ENCODE measurements at regions not wholly inside any gene's neighbourhood (a gene's known extent, or its start where the extent isn't known, plus 50 kb on each side); places are given as distances from the start of the nearest gene placed in this dataset.
"Not testable (repeated sequence)": the region's sequence is repeated elsewhere in the genome, so short reads cannot be mapped to it uniquely, and the experiment has no call there.

DNA sequence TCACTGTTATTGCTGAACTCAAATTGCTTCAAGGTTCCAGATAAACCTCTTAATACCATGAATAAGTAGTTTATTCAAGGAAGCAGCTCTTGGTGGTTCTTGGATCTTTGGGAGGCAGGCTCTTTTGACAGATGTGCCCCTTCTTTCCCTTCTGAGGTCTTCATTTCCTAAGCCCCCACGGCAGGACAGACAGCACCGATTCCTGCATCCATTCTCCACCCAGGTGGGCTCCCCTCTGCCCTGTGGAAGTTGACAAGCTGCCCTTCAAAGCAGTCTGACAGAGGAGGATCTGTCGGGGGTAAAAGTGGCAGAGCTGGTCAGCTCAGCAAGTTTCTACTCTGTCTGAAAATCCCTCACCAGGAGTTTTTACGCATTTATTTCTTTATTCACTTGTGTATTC is 605.3 kb upstream of the B3GAT1 start:
- H3K4me3 ChIP-seq (ENCODE audit: low read length) = no peak overlapping the region
- TF ChIP-seq, protein P1, sequence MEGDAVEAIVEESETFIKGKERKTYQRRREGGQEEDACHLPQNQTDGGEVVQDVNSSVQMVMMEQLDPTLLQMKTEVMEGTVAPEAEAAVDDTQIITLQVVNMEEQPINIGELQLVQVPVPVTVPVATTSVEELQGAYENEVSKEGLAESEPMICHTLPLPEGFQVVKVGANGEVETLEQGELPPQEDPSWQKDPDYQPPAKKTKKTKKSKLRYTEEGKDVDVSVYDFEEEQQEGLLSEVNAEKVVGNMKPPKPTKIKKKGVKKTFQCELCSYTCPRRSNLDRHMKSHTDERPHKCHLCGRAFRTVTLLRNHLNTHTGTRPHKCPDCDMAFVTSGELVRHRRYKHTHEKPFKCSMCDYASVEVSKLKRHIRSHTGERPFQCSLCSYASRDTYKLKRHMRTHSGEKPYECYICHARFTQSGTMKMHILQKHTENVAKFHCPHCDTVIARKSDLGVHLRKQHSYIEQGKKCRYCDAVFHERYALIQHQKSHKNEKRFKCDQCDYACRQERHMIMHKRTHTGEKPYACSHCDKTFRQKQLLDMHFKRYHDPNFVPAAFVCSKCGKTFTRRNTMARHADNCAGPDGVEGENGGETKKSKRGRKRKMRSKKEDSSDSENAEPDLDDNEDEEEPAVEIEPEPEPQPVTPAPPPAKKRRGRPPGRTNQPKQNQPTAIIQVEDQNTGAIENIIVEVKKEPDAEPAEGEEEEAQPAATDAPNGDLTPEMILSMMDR (conservative IDR thresholded peaks at IDR 0.05; ENCODE audit: low read depth, low read length) = no peak
- no peak for DNase-seq (ENCODE audit: low read depth)

DNA sequence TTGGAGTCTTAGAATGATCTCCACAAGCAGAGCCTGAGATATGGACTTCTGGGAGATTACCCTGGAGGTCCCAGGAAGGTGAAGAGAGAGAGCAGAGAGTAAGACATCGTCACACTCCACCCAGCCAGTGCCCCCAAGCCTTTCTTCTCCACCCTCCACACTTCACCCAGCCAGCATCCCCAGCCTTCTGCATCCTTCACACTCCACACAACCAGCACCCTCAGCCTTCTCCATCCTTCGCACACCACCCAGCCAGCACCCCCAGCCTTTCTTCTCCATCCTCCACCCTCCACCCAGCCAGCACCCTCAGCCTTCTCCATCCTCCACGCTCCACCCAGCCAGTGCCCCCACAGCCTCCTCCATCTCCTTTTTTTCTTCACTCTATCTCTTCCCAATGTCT is 603.9 kb upstream of the B3GAT1 start:
- TF ChIP-seq, protein P1 (conservative IDR thresholded peaks at IDR 0.05; ENCODE audit: low read depth, low read length) = no peak
- no peak overlapping the region for H3K4me3 ChIP-seq (ENCODE audit: low read length)
- no peak for DNase-seq (ENCODE audit: low read depth)

DNA sequence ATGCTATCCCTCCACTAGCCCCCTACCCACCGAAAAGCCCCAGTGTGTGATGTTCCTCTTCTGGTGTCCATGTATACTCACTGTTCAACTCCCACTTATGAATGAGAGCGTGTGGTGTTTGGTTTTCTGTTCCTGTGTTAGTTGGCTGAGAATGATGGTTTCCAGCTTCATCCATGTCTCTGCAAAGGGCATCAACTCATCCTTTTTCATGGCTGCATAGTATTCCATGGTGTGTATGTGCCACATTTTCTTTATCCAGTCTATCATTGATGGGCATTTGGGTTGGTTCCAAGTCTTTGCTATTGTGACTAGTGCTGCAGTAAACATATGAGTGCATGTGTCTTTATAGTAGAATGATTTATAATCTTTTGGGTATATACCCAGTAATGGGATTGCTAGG is 599.3 kb upstream of the B3GAT1 start:
- not testable (repeated sequence) for H3K4me3 ChIP-seq (ENCODE audit: low read length); DNase-seq (ENCODE audit: low read depth)

DNA sequence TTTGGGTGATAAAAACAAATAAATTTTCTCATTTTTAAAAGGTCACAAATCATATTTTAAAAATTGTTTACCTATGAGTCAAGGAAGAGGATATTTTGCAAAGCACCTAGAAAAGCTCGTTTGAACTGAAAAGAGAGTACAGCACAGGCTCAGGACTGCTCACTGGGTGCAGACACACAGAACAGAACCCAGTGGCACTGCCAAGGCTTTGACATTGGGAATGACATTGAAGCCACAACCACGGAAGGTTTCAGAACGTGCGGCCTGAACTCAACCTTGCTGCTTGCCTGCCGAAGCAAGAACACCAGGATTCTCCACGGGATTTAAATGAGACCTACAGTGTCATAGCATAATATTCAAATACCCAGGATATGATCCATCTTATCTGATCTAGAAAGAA is 597.1 kb upstream of the B3GAT1 start:
- H3K4me3 ChIP-seq (ENCODE audit: low read length) = no peak overlapping the region
- TF ChIP-seq, protein P1 (conservative IDR thresholded peaks at IDR 0.05; ENCODE audit: low read depth, low read length) = no peak
- DNase-seq (ENCODE audit: low read depth) = no peak

DNA sequence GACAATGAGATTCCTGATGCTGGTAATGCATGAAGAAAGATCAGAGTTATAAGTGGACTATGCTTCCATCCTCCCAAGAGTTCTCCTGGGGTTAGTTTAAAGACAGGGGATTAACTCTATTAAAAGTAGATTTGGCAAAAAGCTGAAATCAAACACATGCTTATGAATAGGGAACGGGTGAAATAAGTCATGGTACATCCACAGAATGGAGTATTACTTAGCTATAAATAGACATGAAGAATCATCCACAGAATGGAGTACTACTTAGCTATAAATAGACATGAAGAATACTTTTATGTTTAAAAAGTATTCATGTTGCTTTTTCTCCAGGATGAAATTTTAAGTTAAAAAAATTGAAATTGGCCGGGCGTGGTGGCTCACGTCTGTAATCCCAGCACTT is 596.4 kb upstream of the B3GAT1 start:
- TF ChIP-seq, protein P1 (conservative IDR thresholded peaks at IDR 0.05; ENCODE audit: low read depth, low read length) = no peak
- no peak for DNase-seq (ENCODE audit: low read depth)
- H3K4me3 ChIP-seq (ENCODE audit: low read length) = no peak overlapping the region

DNA sequence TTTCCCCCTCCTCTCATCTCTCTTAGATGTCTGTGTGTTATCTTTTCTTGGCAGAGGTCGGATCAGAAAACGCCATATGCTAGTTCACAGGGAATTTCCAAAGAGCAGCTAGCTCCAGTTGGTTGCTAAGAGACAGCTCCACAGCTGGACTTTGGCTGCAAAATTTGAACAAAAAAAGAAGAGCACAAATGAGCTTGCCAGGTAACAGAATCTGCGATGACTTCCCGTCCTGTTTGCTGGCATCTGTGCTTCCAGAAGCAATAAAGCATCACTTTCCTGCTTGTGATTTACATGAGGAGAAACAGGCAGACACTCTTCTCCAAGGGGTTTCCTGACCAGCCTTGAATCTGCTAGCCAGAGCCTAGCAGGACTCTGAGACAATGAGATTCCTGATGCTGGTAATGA is 596.0 kb upstream of the B3GAT1 start:
- no peak overlapping the region for H3K4me3 ChIP-seq (ENCODE audit: low read length)
- DNase-seq (ENCODE audit: low read depth) = no peak
- TF ChIP-seq, protein P1 (conservative IDR thresholded peaks at IDR 0.05; ENCODE audit: low read depth, low read length) = no peak

DNA sequence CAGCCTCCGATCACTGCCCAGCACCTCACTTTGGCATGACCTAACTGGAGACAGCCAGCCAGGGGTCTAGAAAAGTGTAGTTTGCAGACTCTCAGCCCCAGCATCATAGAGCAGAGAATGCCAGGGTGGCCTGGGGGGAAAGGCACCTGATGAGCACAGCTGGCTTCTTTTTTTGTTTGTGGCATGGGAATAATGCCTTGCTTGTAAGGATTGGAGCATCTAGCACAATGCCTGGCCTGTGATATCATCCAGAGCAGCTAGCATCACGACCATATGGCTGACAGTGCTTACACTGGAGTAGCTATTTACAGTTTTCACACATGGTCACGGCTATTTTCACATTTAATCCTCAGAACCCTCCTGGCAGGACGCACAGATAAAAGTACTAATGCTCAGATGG is 594.8 kb upstream of the B3GAT1 start:
- TF ChIP-seq, protein P1 (conservative IDR thresholded peaks at IDR 0.05; ENCODE audit: low read depth, low read length) = no peak
- no peak for DNase-seq (ENCODE audit: low read depth)
- H3K4me3 ChIP-seq (ENCODE audit: low read length) = no peak overlapping the region

DNA sequence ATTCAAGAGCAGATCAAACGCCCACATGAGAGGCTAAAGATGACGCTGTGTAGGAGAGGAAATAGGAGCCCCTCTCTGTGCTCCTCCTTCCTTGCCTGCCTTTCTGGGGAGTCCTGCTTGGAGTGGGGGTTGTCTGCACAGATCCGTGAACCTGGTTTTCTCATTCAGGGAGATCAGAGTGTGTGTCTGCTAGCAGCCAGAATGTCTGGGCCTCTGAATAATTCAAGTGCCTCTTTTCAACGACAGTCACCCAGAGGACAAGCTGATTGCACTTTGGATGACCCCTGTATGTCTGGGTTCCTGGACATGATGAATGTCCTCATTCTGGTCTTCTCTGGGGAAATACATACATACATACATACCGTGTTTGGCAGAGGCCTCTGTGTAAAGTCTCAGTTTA is 592.5 kb upstream of the B3GAT1 start:
- TF ChIP-seq, protein P1 (conservative IDR thresholded peaks at IDR 0.05; ENCODE audit: low read depth, low read length) = no peak
- DNase-seq (ENCODE audit: low read depth) = no peak
- H3K4me3 ChIP-seq (ENCODE audit: low read length) = no peak overlapping the region
